ENCODE measurements at regions not wholly inside any gene's neighbourhood (a gene's known extent, or its start where the extent isn't known, plus 50 kb on each side); places are given as distances from the start of the nearest gene placed in this dataset.

GRCh38 chr14:98855926-98856715, 415.9 kb downstream of the BCL11B start:
- H4K20me1 ChIP-seq (ENCODE audit: insufficient read depth), result no peaks in the 10 kb centered on the region
- H3K9me3 ChIP-seq (ENCODE audit: low read length), result no peaks in the 10 kb centered on the region
- H3K79me2 ChIP-seq (replicated peaks; ENCODE audit: insufficient read depth, low read length), result no peaks in the 10 kb centered on the region
- H2AFZ ChIP-seq (ENCODE audit: low read depth, low read length), result no peak overlapping the region
- H3K27ac ChIP-seq (ENCODE audit: low read length), result no peak overlapping the region
- no peaks in the 10 kb centered on the region for H3K36me3 ChIP-seq (ENCODE audit: insufficient read depth, low read length)
- no peak for TF ChIP-seq TAF1 (IDR thresholded peaks at IDR 0.05; ENCODE audit: low read depth)
- no peak for TF ChIP-seq EZH2 (IDR thresholded peaks at IDR 0.05; ENCODE audit: borderline replicate concordance, insufficient read depth, low read length, poor library complexity, severe bottlenecking)
- TF ChIP-seq, protein P1, sequence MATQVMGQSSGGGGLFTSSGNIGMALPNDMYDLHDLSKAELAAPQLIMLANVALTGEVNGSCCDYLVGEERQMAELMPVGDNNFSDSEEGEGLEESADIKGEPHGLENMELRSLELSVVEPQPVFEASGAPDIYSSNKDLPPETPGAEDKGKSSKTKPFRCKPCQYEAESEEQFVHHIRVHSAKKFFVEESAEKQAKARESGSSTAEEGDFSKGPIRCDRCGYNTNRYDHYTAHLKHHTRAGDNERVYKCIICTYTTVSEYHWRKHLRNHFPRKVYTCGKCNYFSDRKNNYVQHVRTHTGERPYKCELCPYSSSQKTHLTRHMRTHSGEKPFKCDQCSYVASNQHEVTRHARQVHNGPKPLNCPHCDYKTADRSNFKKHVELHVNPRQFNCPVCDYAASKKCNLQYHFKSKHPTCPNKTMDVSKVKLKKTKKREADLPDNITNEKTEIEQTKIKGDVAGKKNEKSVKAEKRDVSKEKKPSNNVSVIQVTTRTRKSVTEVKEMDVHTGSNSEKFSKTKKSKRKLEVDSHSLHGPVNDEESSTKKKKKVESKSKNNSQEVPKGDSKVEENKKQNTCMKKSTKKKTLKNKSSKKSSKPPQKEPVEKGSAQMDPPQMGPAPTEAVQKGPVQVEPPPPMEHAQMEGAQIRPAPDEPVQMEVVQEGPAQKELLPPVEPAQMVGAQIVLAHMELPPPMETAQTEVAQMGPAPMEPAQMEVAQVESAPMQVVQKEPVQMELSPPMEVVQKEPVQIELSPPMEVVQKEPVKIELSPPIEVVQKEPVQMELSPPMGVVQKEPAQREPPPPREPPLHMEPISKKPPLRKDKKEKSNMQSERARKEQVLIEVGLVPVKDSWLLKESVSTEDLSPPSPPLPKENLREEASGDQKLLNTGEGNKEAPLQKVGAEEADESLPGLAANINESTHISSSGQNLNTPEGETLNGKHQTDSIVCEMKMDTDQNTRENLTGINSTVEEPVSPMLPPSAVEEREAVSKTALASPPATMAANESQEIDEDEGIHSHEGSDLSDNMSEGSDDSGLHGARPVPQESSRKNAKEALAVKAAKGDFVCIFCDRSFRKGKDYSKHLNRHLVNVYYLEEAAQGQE (IDR thresholded peaks at IDR 0.05; ENCODE audit: borderline replicate concordance), result no peak
- TF ChIP-seq POLR2AphosphoS5 (IDR thresholded peaks at IDR 0.05), result no peak
- TF ChIP-seq, protein P2, sequence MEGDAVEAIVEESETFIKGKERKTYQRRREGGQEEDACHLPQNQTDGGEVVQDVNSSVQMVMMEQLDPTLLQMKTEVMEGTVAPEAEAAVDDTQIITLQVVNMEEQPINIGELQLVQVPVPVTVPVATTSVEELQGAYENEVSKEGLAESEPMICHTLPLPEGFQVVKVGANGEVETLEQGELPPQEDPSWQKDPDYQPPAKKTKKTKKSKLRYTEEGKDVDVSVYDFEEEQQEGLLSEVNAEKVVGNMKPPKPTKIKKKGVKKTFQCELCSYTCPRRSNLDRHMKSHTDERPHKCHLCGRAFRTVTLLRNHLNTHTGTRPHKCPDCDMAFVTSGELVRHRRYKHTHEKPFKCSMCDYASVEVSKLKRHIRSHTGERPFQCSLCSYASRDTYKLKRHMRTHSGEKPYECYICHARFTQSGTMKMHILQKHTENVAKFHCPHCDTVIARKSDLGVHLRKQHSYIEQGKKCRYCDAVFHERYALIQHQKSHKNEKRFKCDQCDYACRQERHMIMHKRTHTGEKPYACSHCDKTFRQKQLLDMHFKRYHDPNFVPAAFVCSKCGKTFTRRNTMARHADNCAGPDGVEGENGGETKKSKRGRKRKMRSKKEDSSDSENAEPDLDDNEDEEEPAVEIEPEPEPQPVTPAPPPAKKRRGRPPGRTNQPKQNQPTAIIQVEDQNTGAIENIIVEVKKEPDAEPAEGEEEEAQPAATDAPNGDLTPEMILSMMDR (IDR thresholded peaks at IDR 0.05; ENCODE audit: poor library complexity, severe bottlenecking), result no peak
- TF ChIP-seq RAD21 (conservative IDR thresholded peaks at IDR 0.05), result no peak
- TF ChIP-seq MXI1 (conservative IDR thresholded peaks at IDR 0.05; ENCODE audit: poor library complexity, severe bottlenecking), result no peak
- no peak for TF ChIP-seq SMC3 (conservative IDR thresholded peaks at IDR 0.05; ENCODE audit: poor library complexity)
- TF ChIP-seq EP300 (conservative IDR thresholded peaks at IDR 0.05; ENCODE audit: poor library complexity, severe bottlenecking), result no peak
- no peaks in the 10 kb centered on the region for H3K9me2 ChIP-seq (ENCODE audit: insufficient read depth, low read length)
- H3F3A ChIP-seq (ENCODE audit: insufficient read depth, low read length, poor library complexity, severe bottlenecking), result no peaks in the 10 kb centered on the region
- no peak overlapping the region for H3K9ac ChIP-seq (ENCODE audit: low read length)
- no peak overlapping the region for H3K4me3 ChIP-seq (ENCODE audit: low read length)
- no peaks in the 10 kb centered on the region for H3K27me3 ChIP-seq (ENCODE audit: insufficient read depth, low read depth, low read length)
- H3K4me2 ChIP-seq (ENCODE audit: low read length), result no peak overlapping the region

GRCh38 chr14:98858158-98858557, 413.8 kb downstream of the BCL11B start:
- no peaks in the 10 kb centered on the region for H3F3A ChIP-seq (ENCODE audit: insufficient read depth, low read length, poor library complexity, severe bottlenecking)
- H3K9me3 ChIP-seq (ENCODE audit: low read length), result no peaks in the 10 kb centered on the region
- H4K20me1 ChIP-seq (ENCODE audit: insufficient read depth), result no peaks in the 10 kb centered on the region
- no peak overlapping the region for H3K4me2 ChIP-seq (ENCODE audit: low read length)
- H3K36me3 ChIP-seq (ENCODE audit: insufficient read depth, low read length), result no peaks in the 10 kb centered on the region
- H2AFZ ChIP-seq (ENCODE audit: low read depth, low read length), result no peak overlapping the region
- H3K27me3 ChIP-seq (ENCODE audit: insufficient read depth, low read depth, low read length), result no peaks in the 10 kb centered on the region
- H3K9ac ChIP-seq (ENCODE audit: low read length), result no peak overlapping the region
- TF ChIP-seq, protein P1 (IDR thresholded peaks at IDR 0.05; ENCODE audit: borderline replicate concordance), result no peak
- no peak for TF ChIP-seq EP300 (conservative IDR thresholded peaks at IDR 0.05; ENCODE audit: poor library complexity, severe bottlenecking)
- TF ChIP-seq EZH2 (IDR thresholded peaks at IDR 0.05; ENCODE audit: borderline replicate concordance, insufficient read depth, low read length, poor library complexity, severe bottlenecking), result no peak
- TF ChIP-seq MXI1 (conservative IDR thresholded peaks at IDR 0.05; ENCODE audit: poor library complexity, severe bottlenecking), result no peak
- no peak for TF ChIP-seq TAF1 (IDR thresholded peaks at IDR 0.05; ENCODE audit: low read depth)
- TF ChIP-seq, protein P2 (IDR thresholded peaks at IDR 0.05; ENCODE audit: poor library complexity, severe bottlenecking), result no peak
- TF ChIP-seq POLR2AphosphoS5 (IDR thresholded peaks at IDR 0.05), result no peak
- no peak for TF ChIP-seq SMC3 (conservative IDR thresholded peaks at IDR 0.05; ENCODE audit: poor library complexity)
- no peak for TF ChIP-seq RAD21 (conservative IDR thresholded peaks at IDR 0.05)
- no peak overlapping the region for H3K4me3 ChIP-seq (ENCODE audit: low read length)
- no peaks in the 10 kb centered on the region for H3K9me2 ChIP-seq (ENCODE audit: insufficient read depth, low read length)
- H3K27ac ChIP-seq (ENCODE audit: low read length), result no peak overlapping the region
- no peaks in the 10 kb centered on the region for H3K79me2 ChIP-seq (replicated peaks; ENCODE audit: insufficient read depth, low read length)

All from neural cell (in vitro differentiated cells).